Stimulated activated CD8-positive, alpha-beta memory T cell treated with anti-CD3 and anti-CD28 coated beads, Interleukin-4, amount 100 ng/mL, for 4 hours (primary cell): ENCODE measurements at regions not wholly inside any gene's neighbourhood (a gene's known extent, or its start where the extent isn't known, plus 50 kb on each side); places are given as distances from the start of the nearest gene placed in this dataset.
A peak's percentile ranks its signal among the peaks of the same experiment; 100 is the strongest.

Experiments used
- DNase-seq, 2 donors: peaks; one replicate each; pipeline ENCODE4 v3.0.0-alpha.2; 2020; ENCODE audit warnings: low read depth in 2 of 2, low spot score in 1 of 2

- DNase-seq: no peak
Measured at GRCh38 chr14:76950055-76951020, 78.2 kb downstream of the IRF2BPL start.

GRCh38 chr14:76948976-76949375 lies 79.5 kb downstream of the IRF2BPL start:
- no peak for DNase-seq

GRCh38 chr14:76948213-76948947 lies 80.1 kb downstream of the IRF2BPL start:
- DNase-seq: no peak

GRCh38 chr14:76947838-76948184 lies 80.7 kb downstream of the IRF2BPL start:
- DNase-seq: no peak

- DNase-seq: peak; percentile 54 to 67
Measured at GRCh38 chr14:76947078-76947837, 81.2 kb downstream of the IRF2BPL start.

- no peak for DNase-seq
Measured at GRCh38 chr14:76946753-76947077, 81.8 kb downstream of the IRF2BPL start.

- no peak for DNase-seq
Measured at GRCh38 chr14:76943072-76943471, 85.4 kb downstream of the IRF2BPL start.

- DNase-seq: no peak
Measured at GRCh38 chr14:76941946-76942805, 86.3 kb downstream of the IRF2BPL start.

- no peak for DNase-seq
Measured at GRCh38 chr14:76941544-76941943, 87.0 kb downstream of the IRF2BPL start.

GRCh38 chr14:76940021-76940760 lies 88.3 kb downstream of the IRF2BPL start:
- no peak for DNase-seq

GRCh38 chr14:76939015-76939742 lies 89.3 kb downstream of the IRF2BPL start:
- DNase-seq: no peak

- DNase-seq: no peak
Measured at GRCh38 chr14:76938092-76938500, 90.4 kb downstream of the IRF2BPL start.

GRCh38 chr14:76937181-76938091 lies 91.1 kb downstream of the IRF2BPL start:
- no peak for DNase-seq

- DNase-seq: no peak
Measured at GRCh38 chr14:76936483-76936882, 92.0 kb downstream of the IRF2BPL start.

- DNase-seq: no peak
Measured at GRCh38 chr14:76933515-76933914, 95.0 kb downstream of the IRF2BPL start.

- no peak for DNase-seq
Measured at GRCh38 chr14:76931631-76932402, 96.7 kb downstream of the IRF2BPL start.

GRCh38 chr14:76930549-76930948 lies 98.0 kb downstream of the IRF2BPL start:
- no peak for DNase-seq

GRCh38 chr14:76929927-76930326 lies 98.6 kb downstream of the IRF2BPL start:
- DNase-seq: no peak
